Left ventricle myocardium inferior (tissue), 1 donor: ENCODE measurements at regions not wholly inside any gene's neighbourhood (a gene's known extent, or its start where the extent isn't known, plus 50 kb on each side); places are given as distances from the start of the nearest gene placed in this dataset.

Experiments used
- DNase-seq: peaks from one replicate; pipeline ENCODE4 v3.0.0-alpha.2; 2020
- H3K27ac ChIP-seq: fragments of 200-600 bp; replicated peaks from 2 replicates; pipeline ENCODE4 v1.8.0; 2021
- H3K27me3 ChIP-seq: fragments of 200-600 bp; 2 replicates; pipeline ENCODE4 v1.8.0; 2021; ENCODE audit warnings: low read depth
- H3K36me3 ChIP-seq: fragments of 200-600 bp; 2 replicates; pipeline ENCODE4 v1.8.0; 2021
- H3K4me1 ChIP-seq: fragments of 200-600 bp; 2 replicates; pipeline ENCODE4 v1.8.0; 2021
- H3K4me3 ChIP-seq: fragments of 200-600 bp; 2 replicates; pipeline ENCODE4 v1.8.0; 2021; ENCODE audit warnings: mild to moderate bottlenecking, moderate library complexity
- H3K9me3 ChIP-seq: fragments of 200-600 bp; replicated peaks from 2 replicates; pipeline ENCODE4 v1.8.0; 2021
- intact Hi-C: fragments of 100-400 bp; cut with micrococcal nuclease; formaldehyde crosslinking; loops from one replicate; pipeline ENCODE4 v1.11.0; 2022
- TF ChIP-seq, protein P1 (sequence below): fragments of 200-600 bp; IDR thresholded peaks from 2 replicates; pipeline ENCODE4 v1.8.0; 2021; ENCODE audit warnings: antibody characterized with exemption, mild to moderate bottlenecking, borderline replicate concordance
- donor health status: DM: no; HTN: yes; CAD: no; lungs with severe emphysema.

DNA sequence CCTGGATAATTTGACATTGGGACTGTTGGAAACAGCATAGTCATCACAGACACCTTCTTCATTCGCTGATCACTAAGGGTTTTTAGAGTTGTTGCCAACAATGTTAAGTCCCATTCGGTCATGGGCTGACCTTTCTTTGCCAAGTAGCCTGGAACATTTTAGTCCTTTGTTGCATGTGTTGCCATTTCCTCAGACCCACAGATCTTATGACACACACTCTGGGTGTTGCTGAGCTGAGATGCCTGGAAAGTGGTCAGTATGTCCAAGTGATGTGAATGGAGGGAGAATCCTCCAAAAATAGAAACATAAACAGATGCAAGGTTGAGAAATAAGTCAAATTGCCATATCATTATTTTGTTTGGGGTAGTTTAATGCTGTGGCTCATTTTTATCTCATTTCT is 61.5 kb upstream of the GJA5 start:
- intact Hi-C loops: no loop called here
- no peaks in the 10 kb centered on the region for H3K36me3 ChIP-seq
- H3K4me3 ChIP-seq: no peak overlapping the region
- H3K9me3 ChIP-seq: no peaks in the 10 kb centered on the region
- TF ChIP-seq, protein P1, sequence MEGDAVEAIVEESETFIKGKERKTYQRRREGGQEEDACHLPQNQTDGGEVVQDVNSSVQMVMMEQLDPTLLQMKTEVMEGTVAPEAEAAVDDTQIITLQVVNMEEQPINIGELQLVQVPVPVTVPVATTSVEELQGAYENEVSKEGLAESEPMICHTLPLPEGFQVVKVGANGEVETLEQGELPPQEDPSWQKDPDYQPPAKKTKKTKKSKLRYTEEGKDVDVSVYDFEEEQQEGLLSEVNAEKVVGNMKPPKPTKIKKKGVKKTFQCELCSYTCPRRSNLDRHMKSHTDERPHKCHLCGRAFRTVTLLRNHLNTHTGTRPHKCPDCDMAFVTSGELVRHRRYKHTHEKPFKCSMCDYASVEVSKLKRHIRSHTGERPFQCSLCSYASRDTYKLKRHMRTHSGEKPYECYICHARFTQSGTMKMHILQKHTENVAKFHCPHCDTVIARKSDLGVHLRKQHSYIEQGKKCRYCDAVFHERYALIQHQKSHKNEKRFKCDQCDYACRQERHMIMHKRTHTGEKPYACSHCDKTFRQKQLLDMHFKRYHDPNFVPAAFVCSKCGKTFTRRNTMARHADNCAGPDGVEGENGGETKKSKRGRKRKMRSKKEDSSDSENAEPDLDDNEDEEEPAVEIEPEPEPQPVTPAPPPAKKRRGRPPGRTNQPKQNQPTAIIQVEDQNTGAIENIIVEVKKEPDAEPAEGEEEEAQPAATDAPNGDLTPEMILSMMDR: no peak
- no peaks in the 10 kb centered on the region for H3K27me3 ChIP-seq
- H3K4me1 ChIP-seq: peaks cover 26% of the 10 kb centered on the region
- H3K27ac ChIP-seq: peak overlapping the region; percentile 73
- no peak for DNase-seq

DNA sequence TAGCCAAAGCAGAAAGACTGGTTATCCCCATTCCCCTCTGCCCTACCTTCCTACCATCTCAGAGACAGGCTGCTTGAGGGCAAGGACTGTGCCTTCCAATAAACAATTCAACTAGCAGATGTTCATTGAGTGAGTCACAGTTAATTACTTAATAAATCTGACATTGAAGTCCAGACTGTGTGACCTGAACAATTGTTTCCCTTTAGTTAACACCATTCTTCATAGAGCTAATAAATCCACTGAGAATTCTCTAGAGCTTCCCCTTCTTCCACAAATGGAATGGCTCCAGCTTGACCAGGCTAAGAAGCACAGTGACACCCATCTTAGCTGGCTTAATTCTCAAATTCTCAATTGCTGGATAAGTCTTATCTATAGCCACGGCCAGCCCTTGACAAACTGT is 61.9 kb upstream of the GJA5 start:
- no peak for DNase-seq
- Histone ChIP-seq H3K9me3 (no peaks in the 10 kb centered on the region), H3K27me3 (no peaks in the 10 kb centered on the region), H3K27ac (peak overlapping the region; percentile 73), H3K4me1 (peaks cover 26% of the 10 kb centered on the region), H3K36me3 (no peaks in the 10 kb centered on the region), H3K4me3 (no peak overlapping the region)
- TF ChIP-seq, protein P1: no peak
- intact Hi-C loops: no loop called here

DNA sequence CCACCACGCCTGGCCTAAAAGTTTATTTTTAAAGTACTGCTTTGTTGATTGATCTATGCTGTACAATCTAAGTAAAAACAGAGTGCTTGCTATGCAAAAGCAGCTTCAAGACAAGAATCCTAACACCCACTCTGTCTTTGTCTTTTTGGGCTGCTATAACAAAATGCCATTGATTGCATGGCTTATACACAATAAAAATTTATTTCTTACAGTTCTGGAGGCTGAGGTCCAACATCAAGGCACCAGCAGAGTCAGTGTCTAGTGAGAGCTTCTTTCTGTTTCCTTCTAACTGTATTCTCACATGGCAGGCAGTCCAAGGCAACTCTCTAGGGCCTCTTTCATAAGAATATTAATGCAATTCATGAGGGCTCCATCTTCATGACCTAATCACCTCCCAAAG is 63.6 kb upstream of the GJA5 start:
- intact Hi-C loops: no loop called here
- Histone ChIP-seq H3K36me3 (no peaks in the 10 kb centered on the region), H3K4me3 (no peak overlapping the region), H3K9me3 (no peaks in the 10 kb centered on the region), H3K4me1 (peaks cover 26% of the 10 kb centered on the region), H3K27me3 (no peaks in the 10 kb centered on the region), H3K27ac (no peak overlapping the region)
- TF ChIP-seq, protein P1: no peak
- no peak for DNase-seq

DNA sequence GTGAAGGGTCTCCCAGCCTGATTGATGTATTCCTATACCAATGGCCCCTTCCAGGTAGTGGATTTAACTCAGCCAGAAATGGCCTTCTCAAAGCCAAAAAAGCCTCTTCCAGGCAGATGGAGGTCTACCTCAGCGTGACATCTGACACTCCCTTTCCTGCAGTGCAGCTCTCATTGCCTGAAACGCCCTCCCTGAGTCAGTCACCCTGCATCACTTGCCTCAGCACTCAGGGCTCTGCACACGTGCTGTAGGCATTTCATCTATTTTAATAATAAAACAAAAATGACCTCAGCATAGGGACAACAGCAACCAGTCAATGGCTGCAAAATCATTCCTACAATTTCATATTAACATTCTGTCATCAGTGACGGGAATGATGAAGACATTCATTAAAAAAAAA is 64.4 kb upstream of the GJA5 start:
- no peak for DNase-seq

DNA sequence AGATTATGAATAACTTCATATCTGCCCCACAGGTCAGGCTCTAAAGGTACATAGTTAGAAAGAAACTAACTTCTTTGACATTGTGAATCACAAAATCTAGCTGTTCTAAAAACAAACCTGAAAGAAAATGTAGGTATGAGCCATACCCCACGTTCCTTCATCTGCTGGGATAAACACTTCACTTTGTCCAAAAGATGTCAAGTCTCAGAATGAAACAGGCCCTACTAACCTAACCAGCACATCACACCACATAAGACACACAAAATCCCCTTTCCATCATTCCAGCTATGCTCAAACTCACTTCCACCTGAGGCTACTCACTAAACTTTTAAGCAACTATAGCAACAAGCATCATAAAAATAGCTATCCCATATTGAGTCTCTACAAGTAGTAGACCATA is 65.2 kb upstream of the GJA5 start:
- Histone ChIP-seq H3K9me3 (no peaks in the 10 kb centered on the region), H3K27me3 (no peaks in the 10 kb centered on the region), H3K4me3 (no peak overlapping the region), H3K36me3 (no peaks in the 10 kb centered on the region), H3K4me1 (peaks cover 20% of the 10 kb centered on the region), H3K27ac (no peak overlapping the region)
- TF ChIP-seq, protein P1: no peak
- intact Hi-C loops: no loop called here
- no peak for DNase-seq

More for the DNA sequence above, 64.4 kb upstream of the GJA5 start:
- intact Hi-C loops: no loop called here
- Histone ChIP-seq H3K36me3 (no peaks in the 10 kb centered on the region), H3K4me1 (peaks cover 26% of the 10 kb centered on the region), H3K9me3 (no peaks in the 10 kb centered on the region), H3K27ac (no peak overlapping the region), H3K4me3 (no peak overlapping the region), H3K27me3 (no peaks in the 10 kb centered on the region)
- TF ChIP-seq, protein P1: no peak

DNA sequence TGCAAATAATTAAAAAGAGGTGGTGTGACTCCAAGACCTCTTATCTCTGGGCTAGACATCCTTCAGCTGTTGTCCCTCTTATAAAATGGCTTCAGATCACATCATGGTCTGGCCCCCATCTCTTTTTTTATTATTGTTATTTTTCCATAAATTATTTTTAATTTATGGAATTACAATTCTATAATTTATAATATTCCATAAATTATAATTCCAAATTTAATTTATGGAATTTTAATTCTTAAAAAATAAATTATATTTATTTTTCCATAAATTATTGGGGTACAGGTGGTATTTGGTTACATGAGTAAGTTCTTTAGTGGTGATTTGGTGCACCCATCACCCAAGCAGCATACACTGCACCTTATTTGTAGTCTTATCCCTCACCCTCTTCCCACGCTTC is 65.9 kb upstream of the GJA5 start:
- H3K4me3 ChIP-seq: no peak overlapping the region
- no peak for DNase-seq
- intact Hi-C loops: no loop called here

More for the DNA sequence above, 65.9 kb upstream of the GJA5 start:
- Histone ChIP-seq H3K4me1 (peaks cover 13% of the 10 kb centered on the region), H3K36me3 (no peaks in the 10 kb centered on the region), H3K27me3 (no peaks in the 10 kb centered on the region), H3K27ac (no peak overlapping the region), H3K9me3 (no peaks in the 10 kb centered on the region)
- TF ChIP-seq, protein P1: no peak
